T-cell (primary cell): ENCODE measurements at regions not wholly inside any gene's neighbourhood (a gene's known extent, or its start where the extent isn't known, plus 50 kb on each side); places are given as distances from the start of the nearest gene placed in this dataset.

Source experiments
- ATAC-seq, 4 experiments: fragments of 200-7000 bp in 3 of 4; fragments of 150-1000 bp in 1 of 4; cut with Tn5 transposase; replicated peaks in 1 of 4; 1 replicate in 3 of 4; 2 replicates in 1 of 4; pipeline ENCODE4 v1.10.0; 2021; ENCODE audit warnings: moderate library complexity in 3 of 4, mild to moderate bottlenecking in 2 of 4, moderate number of reproducible peaks in 1 of 4
- CTCF ChIA-PET, 2 donors: fragments of 300-600 bp; sonication (Branson Sonifier 250); formaldehyde crosslinking; loops; one replicate each; lab custom pipeline; 2022; ENCODE audit warnings: antibody characterized with exemption in 2 of 2; lab: Charles Lee
- POLR2A ChIA-PET, 2 donors: fragments of 300-600 bp; sonication (Branson Sonifier 250); formaldehyde crosslinking; loops; one replicate each; lab custom pipeline; 2022; ENCODE audit warnings: antibody characterized with exemption in 2 of 2; lab: Charles Lee
- DNase-seq, 35 experiments: peaks; one replicate each; pipeline versions ENCODE4 v3.0.0 to v3.0.0-alpha.2; 2013 to 2023
- H3K27ac ChIP-seq: one replicate; pipeline ENCODE4 v1.5.1; 2013; ENCODE audit warnings: low read length
- H3K27me3 ChIP-seq, 2 experiments: replicated peaks in 1 of 2; 1 replicate in 1 of 2; 2 replicates in 1 of 2; pipeline versions ENCODE4 v1.6.1 to v1.7.0; 2013; ENCODE audit warnings: low read length in 1 of 2, mixed read lengths in 1 of 2; ENCODE audit not compliant: control insufficient read depth in 2 of 2, insufficient read depth in 2 of 2; ENCODE audit errors: extremely low read depth in 1 of 2
- H3K36me3 ChIP-seq, 2 donors: 1 replicate in 1 of 2; 2 replicates in 1 of 2; pipeline versions ENCODE4 v1.6.1 to v1.7.0; 2013; ENCODE audit warnings: low read length in 1 of 2; ENCODE audit not compliant: control insufficient read depth in 2 of 2, insufficient read depth in 1 of 2; ENCODE audit errors: extremely low read depth in 1 of 2
- H3K4me1 ChIP-seq, 2 experiments: 1 replicate in 1 of 2; 2 replicates in 1 of 2; pipeline versions ENCODE4 v1.6.1 to v1.7.0; 2013; ENCODE audit warnings: low read length in 2 of 2, mixed read lengths in 1 of 2; ENCODE audit not compliant: insufficient read depth in 2 of 2, control insufficient read depth in 1 of 2; ENCODE audit errors: extremely low read depth in 1 of 2
- H3K4me3 ChIP-seq, 2 donors: 1 replicate in 1 of 2; 2 replicates in 1 of 2; pipeline versions ENCODE4 v1.5.1 to v1.7.0; 2013; ENCODE audit warnings: mild to moderate bottlenecking in 2 of 2, low read length in 1 of 2, moderate library complexity in 1 of 2; ENCODE audit not compliant: control insufficient read depth in 1 of 2; ENCODE audit errors: extremely low read depth in 1 of 2
- H3K9me3 ChIP-seq: 2 replicates; pipeline ENCODE4 v1.7.0; 2013
- H3K27ac Mint-ChIP-seq, 2 donors: one replicate each; pipeline ENCODE4 v1.8.0; 2020 to 2021; ENCODE audit warnings: mild to moderate bottlenecking in 2 of 2, mixed read lengths in 2 of 2
- H3K27me3 Mint-ChIP-seq, 2 donors: one replicate each; pipeline ENCODE4 v1.8.0; 2021 to 2022; ENCODE audit warnings: mixed read lengths in 2 of 2
- H3K36me3 Mint-ChIP-seq: one replicate; pipeline ENCODE4 v1.8.0; 2021; ENCODE audit warnings: mixed read lengths
- H3K4me1 Mint-ChIP-seq, 3 donors: one replicate each; pipeline ENCODE4 v1.8.0; 2020 to 2022; ENCODE audit warnings: mixed read lengths in 3 of 3, mild to moderate bottlenecking in 1 of 3
- H3K4me3 Mint-ChIP-seq, 3 donors: one replicate each; pipeline ENCODE4 v1.8.0; 2020 to 2022; ENCODE audit warnings: mild to moderate bottlenecking in 3 of 3, mixed read lengths in 3 of 3, moderate library complexity in 3 of 3
- H3K9me3 Mint-ChIP-seq, 3 donors: one replicate each; pipeline ENCODE4 v1.8.0; 2020 to 2022; ENCODE audit warnings: mixed read lengths in 3 of 3
- WGBS: methylation state at CpG from one replicate; pipeline ENCODE4 v1.1.5; 2013; ENCODE audit warnings: missing lambda C conversion rate; ENCODE audit not compliant: insufficient coverage; 5-methylcytosine and 5-hydroxymethylcytosine counted together

GRCh38 chr1:189927641-189928040 is 550.0 kb downstream of the BRINP3 start:
- Mint-ChIP-seq H3K27ac (no peak overlapping the region), H3K36me3 (no peaks in the 10 kb centered on the region), H3K4me3 (no peak overlapping the region), H3K27me3 (no peaks in the 10 kb centered on the region), H3K4me1 (no peaks in the 10 kb centered on the region), H3K9me3 (peaks cover 15 to 27% (median 20%) of the 10 kb centered on the region in 3 donors)
- ChIA-PET CTCF (no interaction called here), POLR2A (no interaction called here)
- H3K9me3 ChIP-seq = no peaks in the 10 kb centered on the region
- ATAC-seq (no peak), DNase-seq (no peak)
- no peak overlapping the region for H3K27ac ChIP-seq
- no peaks in the 10 kb centered on the region for H3K36me3 ChIP-seq
- H3K4me3 ChIP-seq = no peak overlapping the region
- H3K4me1 ChIP-seq = no peaks in the 10 kb centered on the region
- H3K27me3 ChIP-seq = no peaks in the 10 kb centered on the region
- WGBS = no CpG with 5 or more reads among the region's 2 CpGs

- CTCF ChIA-PET = no interaction called here
- Histone ChIP-seq H3K27me3 (no peaks in the 10 kb centered on the region), H3K4me3 (no peak overlapping the region), H3K36me3 (no peaks in the 10 kb centered on the region), H3K27ac (no peak overlapping the region), H3K9me3 (no peaks in the 10 kb centered on the region), H3K4me1 (no peaks in the 10 kb centered on the region)
- Mint-ChIP-seq H3K27ac (no peak overlapping the region), H3K27me3 (no peaks in the 10 kb centered on the region), H3K36me3 (no peaks in the 10 kb centered on the region), H3K9me3 (peaks cover 12 to 35% (median 15%) of the 10 kb centered on the region in 3 donors), H3K4me1 (no peaks in the 10 kb centered on the region), H3K4me3 (no peak overlapping the region)
- POLR2A ChIA-PET = no interaction called here
- ATAC-seq (no peak), DNase-seq (no peak)
- WGBS = 81% methylated on average over 4 of the region's 6 CpGs
These were observed 548.1 kb downstream of the BRINP3 start for GRCh38 chr1:189929501-189930099.

- Mint-ChIP-seq H3K27ac (no peak overlapping the region), H3K9me3 (peaks cover 4 to 36% (median 9%) of the 10 kb centered on the region in 3 donors), H3K4me3 (no peak overlapping the region), H3K36me3 (no peaks in the 10 kb centered on the region), H3K27me3 (no peaks in the 10 kb centered on the region), H3K4me1 (no peaks in the 10 kb centered on the region)
- no CpG with 5 or more reads among the region's 2 CpGs for WGBS
- no peak for DNase-seq
- POLR2A ChIA-PET = no interaction called here
- H3K4me1 ChIP-seq = no peaks in the 10 kb centered on the region
- no peaks in the 10 kb centered on the region for H3K36me3 ChIP-seq
- CTCF ChIA-PET = no interaction called here
- no peaks in the 10 kb centered on the region for H3K9me3 ChIP-seq
- H3K4me3 ChIP-seq = no peak overlapping the region
- no peak overlapping the region for H3K27ac ChIP-seq
- no peak for ATAC-seq
- H3K27me3 ChIP-seq = no peaks in the 10 kb centered on the region
These were observed 540.8 kb downstream of the BRINP3 start for GRCh38 chr1:189936861-189937260.

- Mint-ChIP-seq H3K27ac (no peak overlapping the region), H3K4me1 (no peaks in the 10 kb centered on the region), H3K9me3 (peaks cover 3 to 21% (median 4%) of the 10 kb centered on the region in 3 donors), H3K27me3 (no peaks in the 10 kb centered on the region), H3K36me3 (no peaks in the 10 kb centered on the region), H3K4me3 (no peak overlapping the region)
- H3K27ac ChIP-seq = no peak overlapping the region
- POLR2A ChIA-PET = no interaction called here
- H3K4me3 ChIP-seq = no peak overlapping the region
- H3K9me3 ChIP-seq = no peaks in the 10 kb centered on the region
- ATAC-seq (no peak), DNase-seq (no peak)
- no peaks in the 10 kb centered on the region for H3K4me1 ChIP-seq
- no peaks in the 10 kb centered on the region for H3K36me3 ChIP-seq
- WGBS = 40% methylated on average over 1 of the region's 1 CpG
- no peaks in the 10 kb centered on the region for H3K27me3 ChIP-seq
- CTCF ChIA-PET = no interaction called here
These were observed 537.7 kb downstream of the BRINP3 start for GRCh38 chr1:189939967-189940366.

GRCh38 chr1:189941922-189942321 is 535.7 kb downstream of the BRINP3 start:
- WGBS = no CpG with 5 or more reads among the region's 1 CpG
- no peaks in the 10 kb centered on the region for H3K36me3 Mint-ChIP-seq
- H3K9me3 Mint-ChIP-seq = peaks cover 3 to 23% (median 3%) of the 10 kb centered on the region in 3 donors
- no peaks in the 10 kb centered on the region for H3K27me3 ChIP-seq
- no peaks in the 10 kb centered on the region for H3K4me1 Mint-ChIP-seq
- H3K4me3 Mint-ChIP-seq = no peak overlapping the region
- DNase-seq (no peak), ATAC-seq (no peak)
- ChIA-PET POLR2A (no interaction called here), CTCF (no interaction called here)
- H3K27me3 Mint-ChIP-seq = no peaks in the 10 kb centered on the region
- no peak overlapping the region for H3K27ac ChIP-seq
- H3K4me3 ChIP-seq = no peak overlapping the region
- no peaks in the 10 kb centered on the region for H3K9me3 ChIP-seq
- no peaks in the 10 kb centered on the region for H3K36me3 ChIP-seq
- H3K4me1 ChIP-seq = no peaks in the 10 kb centered on the region
- H3K27ac Mint-ChIP-seq = no peak overlapping the region

- Mint-ChIP-seq H3K9me3 (peaks cover 6 to 9% (median 7%) of the 10 kb centered on the region in 3 donors), H3K36me3 (no peaks in the 10 kb centered on the region), H3K27me3 (no peaks in the 10 kb centered on the region), H3K4me3 (no peak overlapping the region), H3K4me1 (no peaks in the 10 kb centered on the region), H3K27ac (no peak overlapping the region)
- Histone ChIP-seq H3K9me3 (no peaks in the 10 kb centered on the region), H3K27me3 (no peaks in the 10 kb centered on the region), H3K4me3 (no peak overlapping the region), H3K36me3 (no peaks in the 10 kb centered on the region), H3K4me1 (no peaks in the 10 kb centered on the region), H3K27ac (no peak overlapping the region)
- ChIA-PET POLR2A (no interaction called here), CTCF (no interaction called here)
- ATAC-seq (no peak), DNase-seq (no peak)
- 88% methylated on average over 1 of the region's 1 CpG for WGBS
These were observed 518.9 kb downstream of the BRINP3 start for GRCh38 chr1:189958756-189959155.

- Mint-ChIP-seq H3K36me3 (no peaks in the 10 kb centered on the region), H3K4me1 (no peaks in the 10 kb centered on the region), H3K9me3 (peaks cover 3 to 9% (median 7%) of the 10 kb centered on the region in 3 donors), H3K27me3 (no peaks in the 10 kb centered on the region), H3K4me3 (no peak overlapping the region), H3K27ac (no peak overlapping the region)
- H3K4me3 ChIP-seq = no peak overlapping the region
- ATAC-seq (no peak), DNase-seq (no peak)
- H3K9me3 ChIP-seq = no peaks in the 10 kb centered on the region
- H3K36me3 ChIP-seq = no peaks in the 10 kb centered on the region
- no CpG with 5 or more reads among the region's 1 CpG for WGBS
- H3K27ac ChIP-seq = no peak overlapping the region
- POLR2A ChIA-PET = no interaction called here
- H3K4me1 ChIP-seq = no peaks in the 10 kb centered on the region
- CTCF ChIA-PET = no interaction called here
- H3K27me3 ChIP-seq = no peaks in the 10 kb centered on the region
These were observed 516.9 kb downstream of the BRINP3 start for GRCh38 chr1:189960769-189961168.
